ENCODE measurements at regions not wholly inside any gene's neighbourhood (a gene's known extent, or its start where the extent isn't known, plus 50 kb on each side); places are given as distances from the start of the nearest gene placed in this dataset.
"Not testable (repeated sequence)": the region's sequence is repeated elsewhere in the genome, so short reads cannot be mapped to it uniquely, and the experiment has no call there.

DNA sequence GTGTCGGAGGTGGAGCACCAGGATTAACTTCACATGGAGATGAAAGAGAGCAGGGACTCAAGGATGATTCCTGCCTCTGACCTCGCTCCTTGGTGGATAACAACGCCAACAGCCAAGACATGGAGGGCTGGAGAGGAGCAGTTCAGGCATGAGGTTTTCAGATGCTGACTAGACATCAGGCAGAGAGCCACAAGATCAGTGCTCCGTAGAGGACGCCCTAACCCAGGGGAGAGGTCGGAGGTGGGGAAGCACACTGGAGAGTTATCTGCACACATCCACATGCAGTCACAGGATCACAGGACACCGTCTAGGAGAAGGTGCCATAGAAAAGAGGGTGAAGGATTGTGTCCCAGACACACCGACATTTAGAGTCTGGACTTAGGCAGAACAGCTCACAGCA lies 344.3 kb downstream of the EIPR1 start:
- Mint-ChIP-seq H3K4me1 (ENCODE audit: low read depth) (no peaks in the 10 kb centered on the region), H3K27me3 (ENCODE audit: low read depth) (no peaks in the 10 kb centered on the region), H3K27ac (no peak overlapping the region), H3K4me3 (no peak overlapping the region), H3K36me3 (ENCODE audit: low read depth) (no peaks in the 10 kb centered on the region), H3K9me3 (no peaks in the 10 kb centered on the region)

DNA sequence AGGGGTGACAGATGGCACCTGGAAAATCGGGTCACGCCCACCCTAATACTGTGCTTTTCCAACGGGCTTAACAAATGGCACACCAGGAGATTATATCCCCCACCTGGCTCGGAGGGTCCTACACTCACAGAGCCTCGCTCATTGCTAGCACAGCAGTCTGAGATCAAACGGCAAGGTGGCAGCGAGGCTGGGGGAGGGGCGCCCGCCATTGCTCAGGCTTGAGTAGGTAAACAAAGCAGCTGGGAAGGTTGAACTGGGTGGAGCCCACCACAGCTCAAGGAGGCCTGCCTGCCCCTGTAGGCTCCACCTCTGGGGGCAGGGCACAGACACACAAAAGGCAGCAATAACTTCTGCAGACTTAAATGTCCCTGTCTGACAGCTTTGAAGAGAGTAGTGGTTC lies 346.8 kb downstream of the EIPR1 start:
- H3K4me1 Mint-ChIP-seq (ENCODE audit: low read depth); H3K4me3 Mint-ChIP-seq; H3K9me3 Mint-ChIP-seq; H3K27ac Mint-ChIP-seq; H3K27me3 Mint-ChIP-seq (ENCODE audit: low read depth); H3K36me3 Mint-ChIP-seq (ENCODE audit: low read depth): not testable (repeated sequence)

DNA sequence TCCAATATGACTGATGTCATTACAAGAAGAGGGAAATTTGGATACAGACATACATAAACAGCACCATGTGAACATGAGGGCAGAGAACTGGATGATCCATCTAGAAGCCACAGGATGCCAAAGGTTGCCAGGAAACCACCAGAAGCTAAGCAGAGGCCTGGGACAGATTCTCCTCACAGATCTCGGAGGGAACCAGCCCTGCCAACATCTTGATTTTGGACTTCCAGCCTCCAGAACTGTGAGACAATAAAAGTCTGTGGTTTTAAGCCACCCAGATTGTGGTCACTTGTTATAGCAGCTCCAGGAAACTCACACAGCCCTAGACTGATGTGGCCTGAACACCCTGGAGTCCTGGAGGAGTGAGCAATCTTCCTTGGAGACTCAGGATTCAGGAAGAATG lies 351.6 kb downstream of the EIPR1 start:
- Mint-ChIP-seq H3K36me3 (ENCODE audit: low read depth) (no peaks in the 10 kb centered on the region), H3K4me3 (no peak overlapping the region), H3K4me1 (ENCODE audit: low read depth) (no peaks in the 10 kb centered on the region), H3K27me3 (ENCODE audit: low read depth) (peaks cover 8% of the 10 kb centered on the region), H3K27ac (no peak overlapping the region), H3K9me3 (no peaks in the 10 kb centered on the region)

DNA sequence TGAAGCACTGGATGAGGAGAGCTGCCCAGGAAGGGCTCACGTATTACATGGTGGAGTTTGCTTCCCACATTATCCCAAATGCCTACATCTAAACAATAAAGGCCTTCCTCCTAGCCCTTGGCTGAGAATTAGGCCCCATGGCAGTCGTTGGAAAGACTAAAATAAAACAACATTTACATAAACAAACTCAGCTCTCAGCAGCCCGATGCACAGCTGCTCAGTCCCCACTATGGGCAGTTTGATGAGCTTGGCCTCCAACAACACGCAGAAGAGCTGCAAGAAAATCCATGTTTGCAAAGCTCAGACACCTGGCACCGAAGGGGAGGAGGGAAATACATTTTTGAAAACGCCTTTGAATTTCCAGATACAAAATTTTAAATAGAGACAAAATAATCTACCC lies 352.4 kb downstream of the EIPR1 start:
- H3K9me3 Mint-ChIP-seq, result no peaks in the 10 kb centered on the region
- H3K27me3 Mint-ChIP-seq (ENCODE audit: low read depth), result peaks cover 8% of the 10 kb centered on the region
- H3K36me3 Mint-ChIP-seq (ENCODE audit: low read depth), result no peaks in the 10 kb centered on the region
- H3K4me1 Mint-ChIP-seq (ENCODE audit: low read depth), result no peaks in the 10 kb centered on the region
- no peak overlapping the region for H3K27ac Mint-ChIP-seq
- no peak overlapping the region for H3K4me3 Mint-ChIP-seq

DNA sequence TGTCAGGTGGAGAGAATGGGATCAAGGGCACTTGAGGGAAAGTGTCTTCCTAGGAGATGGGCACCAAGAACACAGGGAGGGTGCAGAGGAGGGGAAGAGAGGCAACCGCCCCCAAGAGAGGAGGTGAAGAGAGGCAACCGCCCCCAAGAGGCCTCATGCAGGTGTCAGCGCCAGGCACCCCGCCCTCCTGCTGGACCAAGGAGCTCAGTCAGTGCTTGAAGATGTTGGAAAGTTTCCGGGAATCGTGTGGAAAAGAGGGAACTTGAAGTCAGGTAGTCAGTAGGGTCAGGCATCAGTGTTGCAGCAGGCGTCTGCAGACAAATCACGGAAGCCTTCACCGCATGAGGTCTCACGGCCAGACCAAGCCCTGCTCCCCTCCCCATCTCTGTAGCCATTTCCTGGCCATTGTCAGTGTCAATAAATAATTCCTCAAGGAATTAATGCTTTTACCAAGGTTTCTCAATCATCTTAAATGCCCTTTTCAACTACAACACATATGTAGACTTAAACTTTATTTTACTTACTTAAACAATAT lies 353.1 kb downstream of the EIPR1 start:
- Mint-ChIP-seq H3K27ac (no peak overlapping the region), H3K36me3 (ENCODE audit: low read depth) (no peaks in the 10 kb centered on the region), H3K9me3 (no peaks in the 10 kb centered on the region), H3K4me3 (no peak overlapping the region), H3K4me1 (ENCODE audit: low read depth) (no peaks in the 10 kb centered on the region), H3K27me3 (ENCODE audit: low read depth) (peaks cover 8% of the 10 kb centered on the region)

DNA sequence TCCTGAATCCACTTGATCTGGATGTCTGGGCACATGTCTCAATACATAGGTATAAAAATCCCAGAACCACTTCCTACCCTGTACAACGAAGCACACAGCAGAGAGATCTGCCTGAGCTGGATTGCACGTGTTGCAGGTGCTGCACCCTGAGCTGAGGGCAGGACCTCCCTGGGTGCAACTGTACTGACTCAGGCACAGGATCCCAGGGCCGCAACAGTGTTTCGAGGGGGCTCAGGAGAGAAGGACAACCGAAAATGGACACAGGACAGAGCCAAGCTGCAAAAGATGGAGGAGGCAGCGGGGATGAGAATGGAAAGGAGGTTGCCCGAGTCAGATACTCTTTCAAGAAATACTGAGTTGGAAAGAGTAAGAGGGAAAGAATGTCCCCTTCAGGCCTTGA lies 354.1 kb downstream of the EIPR1 start:
- H3K27me3 Mint-ChIP-seq (ENCODE audit: low read depth), result peaks cover 8% of the 10 kb centered on the region
- no peaks in the 10 kb centered on the region for H3K9me3 Mint-ChIP-seq
- no peaks in the 10 kb centered on the region for H3K4me1 Mint-ChIP-seq (ENCODE audit: low read depth)
- no peak overlapping the region for H3K4me3 Mint-ChIP-seq
- H3K27ac Mint-ChIP-seq, result no peak overlapping the region
- H3K36me3 Mint-ChIP-seq (ENCODE audit: low read depth), result no peaks in the 10 kb centered on the region

DNA sequence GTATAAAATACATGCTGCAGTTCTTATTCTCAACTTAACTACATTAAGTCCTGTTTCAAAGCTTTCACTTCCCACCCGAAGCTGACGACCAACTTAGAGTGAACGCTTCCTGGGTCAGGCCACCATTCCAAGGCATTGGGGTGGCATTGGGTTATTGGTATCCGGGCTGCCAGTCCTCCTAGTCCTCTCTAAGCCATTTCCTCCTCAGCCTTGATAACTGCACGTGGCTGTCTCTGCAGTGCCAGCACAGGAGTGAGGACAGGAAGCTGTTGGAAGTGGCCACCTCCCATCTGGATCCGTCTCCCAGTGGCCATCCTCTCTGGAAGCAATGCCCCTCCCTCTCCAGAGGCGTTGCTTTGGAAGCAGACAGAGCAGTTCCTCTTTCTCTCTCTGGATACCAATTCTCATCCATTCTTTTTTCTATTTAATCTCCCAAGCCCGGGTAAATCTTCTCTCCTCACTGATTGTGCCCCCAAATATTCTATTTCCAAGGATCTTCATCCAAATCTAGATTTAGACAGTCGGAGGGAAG lies 354.7 kb downstream of the EIPR1 start:
- Mint-ChIP-seq H3K4me3 (no peak overlapping the region), H3K9me3 (no peaks in the 10 kb centered on the region), H3K27ac (no peak overlapping the region), H3K4me1 (ENCODE audit: low read depth) (no peaks in the 10 kb centered on the region), H3K27me3 (ENCODE audit: low read depth) (peaks cover 8% of the 10 kb centered on the region), H3K36me3 (ENCODE audit: low read depth) (no peaks in the 10 kb centered on the region)

DNA sequence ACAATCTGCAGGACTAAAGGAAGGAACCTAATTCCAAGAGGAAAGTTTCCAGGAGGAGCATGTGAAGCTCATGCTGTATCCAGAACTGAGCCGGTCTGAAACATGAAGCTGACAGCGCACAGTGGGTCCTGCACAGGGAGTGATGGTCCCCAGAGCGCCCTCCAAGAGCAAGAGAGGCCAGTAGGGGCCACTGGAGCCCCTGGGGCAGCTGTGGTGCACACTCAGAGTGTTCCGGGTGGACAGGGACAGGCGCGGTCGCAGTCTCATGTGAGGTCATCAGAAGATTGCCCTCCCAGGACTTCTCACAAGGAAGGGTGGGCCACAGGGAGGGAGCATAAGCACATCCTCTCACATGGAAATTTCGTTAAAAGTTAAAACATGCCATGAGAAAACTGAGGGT lies 355.9 kb downstream of the EIPR1 start:
- Mint-ChIP-seq H3K36me3 (ENCODE audit: low read depth) (no peaks in the 10 kb centered on the region), H3K9me3 (no peaks in the 10 kb centered on the region), H3K4me1 (ENCODE audit: low read depth) (no peaks in the 10 kb centered on the region), H3K27me3 (ENCODE audit: low read depth) (peaks cover 8% of the 10 kb centered on the region), H3K4me3 (no peak overlapping the region), H3K27ac (no peak overlapping the region)

DNA sequence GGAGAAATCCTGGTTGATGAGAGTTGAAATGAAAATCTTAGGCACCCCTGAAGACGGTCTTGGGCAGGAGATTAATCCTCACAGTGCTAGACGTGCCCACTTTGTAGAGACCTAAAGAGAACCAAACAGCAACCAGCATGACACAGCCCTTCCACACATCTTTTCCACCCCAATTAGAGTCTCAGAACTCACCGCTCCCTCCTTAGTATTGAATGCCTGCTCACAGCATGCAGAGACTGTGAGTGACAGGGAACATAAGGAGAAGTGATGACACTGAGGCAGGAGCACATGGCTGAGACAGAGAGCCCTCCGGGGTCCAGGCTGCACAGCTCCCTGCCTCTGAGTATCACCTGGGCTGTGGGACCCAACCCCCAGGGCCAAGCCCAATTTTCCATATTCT lies 367.6 kb downstream of the EIPR1 start:
- Mint-ChIP-seq H3K36me3 (ENCODE audit: low read depth) (no peaks in the 10 kb centered on the region), H3K4me1 (ENCODE audit: low read depth) (no peaks in the 10 kb centered on the region), H3K27ac (no peak overlapping the region), H3K4me3 (no peak overlapping the region), H3K9me3 (peaks cover 2% of the 10 kb centered on the region), H3K27me3 (ENCODE audit: low read depth) (no peaks in the 10 kb centered on the region)

DNA sequence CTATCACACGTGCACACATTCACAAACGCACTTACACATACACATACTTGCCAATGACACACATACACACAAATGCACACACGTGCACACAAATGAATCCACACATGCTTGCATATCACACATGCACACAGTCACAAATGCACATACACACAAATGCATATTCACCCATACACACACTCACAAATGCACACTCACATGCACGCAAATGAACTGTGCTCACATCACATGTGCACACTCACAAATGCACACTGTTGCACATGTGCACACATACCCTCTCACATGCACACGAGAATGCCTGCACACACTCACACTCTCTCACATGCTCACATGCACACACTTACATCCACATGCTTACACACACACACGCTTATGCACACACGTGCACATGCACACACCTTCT lies 368.1 kb downstream of the EIPR1 start:
- Mint-ChIP-seq H3K27me3 (ENCODE audit: low read depth) (no peaks in the 10 kb centered on the region), H3K9me3 (no peaks in the 10 kb centered on the region), H3K27ac (no peak overlapping the region), H3K4me3 (no peak overlapping the region), H3K36me3 (ENCODE audit: low read depth) (no peaks in the 10 kb centered on the region), H3K4me1 (ENCODE audit: low read depth) (no peaks in the 10 kb centered on the region)

DNA sequence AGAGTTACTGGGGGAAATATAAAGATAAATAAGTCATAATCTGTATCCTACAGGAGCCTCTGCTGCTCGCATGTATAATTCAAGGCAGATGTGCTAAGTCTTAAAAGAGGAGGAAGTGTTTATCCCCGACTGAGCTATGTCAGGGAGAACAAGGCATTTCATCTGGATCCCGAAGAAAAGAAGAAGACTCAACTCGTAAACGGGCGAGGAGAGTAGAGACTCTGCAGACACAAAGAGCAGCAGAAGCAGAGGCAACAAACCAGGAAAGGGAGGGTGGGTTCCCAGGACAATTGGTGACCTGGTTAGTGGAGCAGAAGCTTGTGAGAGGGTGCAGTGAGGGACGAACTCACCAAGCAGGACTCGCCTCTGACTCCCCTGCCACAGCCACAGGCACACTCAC lies 368.6 kb downstream of the EIPR1 start:
- no peaks in the 10 kb centered on the region for H3K36me3 Mint-ChIP-seq (ENCODE audit: low read depth)
- H3K27me3 Mint-ChIP-seq (ENCODE audit: low read depth), result no peaks in the 10 kb centered on the region
- no peak overlapping the region for H3K27ac Mint-ChIP-seq
- no peaks in the 10 kb centered on the region for H3K4me1 Mint-ChIP-seq (ENCODE audit: low read depth)
- no peak overlapping the region for H3K4me3 Mint-ChIP-seq
- no peaks in the 10 kb centered on the region for H3K9me3 Mint-ChIP-seq

DNA sequence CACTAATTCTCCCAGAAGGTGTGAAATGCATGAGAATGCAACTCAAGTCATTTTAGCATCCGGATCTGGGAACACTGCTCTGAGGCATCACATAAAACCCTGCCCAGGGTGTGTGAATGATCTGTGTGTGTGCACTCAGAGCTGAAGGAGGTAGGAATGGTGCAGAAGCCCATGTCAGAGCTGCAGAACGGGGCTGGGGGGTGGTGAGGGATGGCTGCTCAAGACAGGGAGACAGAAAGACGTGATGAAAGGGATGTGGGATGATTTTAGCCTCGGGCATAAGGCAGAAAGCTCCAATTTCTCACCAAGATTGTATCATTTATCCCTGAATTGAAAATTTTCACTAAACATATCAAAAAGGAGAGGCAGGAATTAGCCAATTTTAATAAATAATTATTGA lies 369.1 kb downstream of the EIPR1 start:
- Mint-ChIP-seq H3K9me3 (no peaks in the 10 kb centered on the region), H3K4me3 (no peak overlapping the region), H3K27me3 (ENCODE audit: low read depth) (no peaks in the 10 kb centered on the region), H3K4me1 (ENCODE audit: low read depth) (no peaks in the 10 kb centered on the region), H3K36me3 (ENCODE audit: low read depth) (no peaks in the 10 kb centered on the region), H3K27ac (no peak overlapping the region)

DNA sequence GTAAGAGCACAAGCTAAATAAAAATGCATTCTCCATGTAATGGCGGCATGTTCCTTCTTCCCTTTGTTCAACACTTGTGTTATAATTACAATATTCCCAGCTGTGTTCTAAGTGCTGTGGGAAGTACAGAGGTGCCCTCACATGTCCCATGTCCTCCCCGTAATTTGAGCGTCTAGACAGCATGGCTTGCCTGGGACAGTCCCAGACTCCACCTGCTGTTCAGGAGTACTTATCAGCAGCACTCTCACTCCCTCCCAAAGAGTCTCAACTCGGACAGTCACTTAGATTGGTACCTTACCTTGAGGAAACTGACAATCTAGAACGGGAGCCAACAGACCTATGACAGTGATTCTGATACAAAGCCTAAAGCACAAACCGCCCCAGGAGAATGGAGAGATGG lies 370.5 kb downstream of the EIPR1 start:
- no peak overlapping the region for H3K4me3 Mint-ChIP-seq
- no peaks in the 10 kb centered on the region for H3K27me3 Mint-ChIP-seq (ENCODE audit: low read depth)
- H3K9me3 Mint-ChIP-seq, result no peaks in the 10 kb centered on the region
- no peaks in the 10 kb centered on the region for H3K4me1 Mint-ChIP-seq (ENCODE audit: low read depth)
- H3K27ac Mint-ChIP-seq, result no peak overlapping the region
- H3K36me3 Mint-ChIP-seq (ENCODE audit: low read depth), result no peaks in the 10 kb centered on the region

DNA sequence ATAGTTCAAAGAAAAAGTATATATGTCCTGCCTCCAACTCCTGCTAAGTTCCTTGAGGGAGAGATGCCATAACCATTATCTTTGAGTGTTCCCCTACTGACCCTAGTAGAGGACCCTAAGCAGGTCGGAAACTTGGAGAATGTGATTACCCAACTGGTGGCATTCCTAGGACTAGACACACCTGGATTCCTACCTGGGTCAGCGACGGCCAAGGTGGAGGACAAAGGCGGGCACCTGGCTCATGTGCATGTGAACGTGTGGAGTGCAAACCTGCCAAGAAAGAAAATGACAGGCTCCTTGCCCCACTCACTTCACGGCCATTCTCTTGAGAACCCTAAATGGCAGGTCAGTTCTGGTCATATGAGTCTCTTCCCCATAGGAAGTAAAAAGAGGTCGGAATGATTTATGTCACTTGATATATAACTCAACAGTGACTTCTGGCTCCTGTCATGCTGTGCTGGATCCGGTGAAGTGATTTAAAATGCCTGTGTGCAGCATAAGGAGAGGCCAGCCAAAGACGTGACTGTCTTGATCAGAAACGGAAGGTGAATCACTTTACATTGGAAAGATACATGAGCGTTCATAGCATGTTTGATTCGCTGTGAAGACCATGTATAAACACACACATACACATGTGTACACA lies 371.6 kb downstream of the EIPR1 start:
- Mint-ChIP-seq H3K27me3 (ENCODE audit: low read depth) (peaks cover 6% of the 10 kb centered on the region), H3K9me3 (no peaks in the 10 kb centered on the region), H3K4me3 (no peak overlapping the region), H3K36me3 (ENCODE audit: low read depth) (no peaks in the 10 kb centered on the region), H3K27ac (no peak overlapping the region), H3K4me1 (ENCODE audit: low read depth) (no peaks in the 10 kb centered on the region)

DNA sequence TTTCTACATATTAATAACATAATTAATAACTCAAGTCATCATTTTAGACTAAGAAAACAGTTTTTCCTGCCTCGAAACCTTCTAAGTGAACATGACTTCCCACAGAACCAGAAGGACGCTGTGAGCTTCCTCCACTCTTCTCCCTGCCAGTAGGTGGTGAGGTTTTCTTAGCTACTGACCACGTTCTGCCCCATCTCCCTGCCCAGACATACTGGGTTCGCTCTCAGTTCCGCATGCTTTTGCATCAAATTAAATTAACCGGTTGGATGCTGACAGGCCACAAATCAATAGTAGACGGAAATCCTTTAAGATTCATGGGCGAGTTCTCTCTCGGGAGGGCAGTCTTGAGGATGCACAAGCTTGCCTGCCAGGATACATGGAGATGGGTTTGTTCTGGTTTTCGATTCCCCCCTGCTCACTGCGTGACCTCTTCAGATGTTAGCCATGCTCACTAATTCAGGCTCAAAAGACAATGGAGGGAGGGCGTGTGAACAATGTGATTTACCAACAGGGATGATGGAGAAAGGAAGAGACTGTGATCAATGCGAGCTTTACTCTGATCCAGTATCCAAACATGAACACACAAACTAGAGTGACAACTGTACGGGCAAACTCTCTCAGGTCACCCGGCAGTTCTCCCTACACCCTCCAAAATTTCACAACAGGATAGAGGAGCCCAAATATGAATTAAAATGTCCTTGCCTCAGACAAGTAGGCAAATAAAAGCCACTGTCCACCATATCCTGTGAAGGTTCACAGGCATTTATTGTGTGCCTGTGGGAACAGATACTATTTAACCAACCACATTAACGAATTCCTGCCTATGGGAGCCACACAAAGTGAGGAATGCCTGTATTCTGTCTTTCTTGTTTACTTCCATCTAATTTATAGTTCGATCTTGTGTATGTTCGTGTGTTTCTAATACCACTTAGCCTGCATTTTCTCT lies 375.7 kb downstream of the EIPR1 start:
- H3K4me3 Mint-ChIP-seq, result no peak overlapping the region
- no peaks in the 10 kb centered on the region for H3K36me3 Mint-ChIP-seq (ENCODE audit: low read depth)
- no peaks in the 10 kb centered on the region for H3K4me1 Mint-ChIP-seq (ENCODE audit: low read depth)
- peaks cover 8% of the 10 kb centered on the region for H3K27me3 Mint-ChIP-seq (ENCODE audit: low read depth)
- no peaks in the 10 kb centered on the region for H3K9me3 Mint-ChIP-seq
- H3K27ac Mint-ChIP-seq, result no peak overlapping the region

All from T-helper 1 cell treated with Interleukin-12 subunit alpha and Interleukin-12 subunit beta and Interleukin-4 antibody, amounts not matched to agents 30 μg/mL and 1 μg/mL, for 36 hours (primary cell).